GM12864 (cell line): ENCODE measurements at regions not wholly inside any gene's neighbourhood (a gene's known extent, or its start where the extent isn't known, plus 50 kb on each side); places are given as distances from the start of the nearest gene placed in this dataset.

Experiments
- DNase-seq: peaks from one replicate; pipeline ENCODE4 v3.0.0-alpha.2; 2011; ENCODE audit warnings: low read depth
- H3K4me3 ChIP-seq: 2 replicates; pipeline ENCODE4 v1.5.1; 2011; ENCODE audit warnings: mild to moderate bottlenecking, low read depth, low read length, control low read depth
- CTCF ChIP-seq: IDR thresholded peaks from 2 replicates; pipeline ENCODE4 v1.5.1; 2011; ENCODE audit warnings: low read depth, mild to moderate bottlenecking, moderate library complexity, low read length, control low read depth, inconsistent platforms; ENCODE audit errors: missing control alignments

- DNase-seq = no peak
- no peak for TF ChIP-seq CTCF
- no peak overlapping the region for H3K4me3 ChIP-seq
Measured at GRCh38 chr5:103473725-103474124, 88.9 kb downstream of the NUDT12 start.

DNA sequence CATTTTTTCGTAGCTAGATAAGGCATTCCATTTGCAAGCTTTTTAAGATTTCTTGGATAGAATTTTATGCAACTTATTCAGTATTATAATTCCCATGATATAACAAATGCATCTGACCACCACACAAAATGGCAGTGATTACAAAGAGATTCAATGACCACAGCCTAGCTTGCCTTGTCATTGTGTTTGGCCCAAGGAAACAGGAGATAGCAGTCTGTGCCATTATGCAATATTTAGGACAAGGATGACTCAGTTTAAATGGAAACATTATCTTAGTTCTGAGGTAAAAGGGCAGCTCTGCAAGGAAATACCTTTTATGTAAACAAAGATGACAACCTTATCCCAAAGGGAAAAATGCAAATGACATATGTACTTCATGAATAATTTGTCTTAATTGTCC, 89.8 kb downstream of the NUDT12 start:
- no peak overlapping the region for H3K4me3 ChIP-seq
- TF ChIP-seq CTCF = no peak
- no peak for DNase-seq

DNA sequence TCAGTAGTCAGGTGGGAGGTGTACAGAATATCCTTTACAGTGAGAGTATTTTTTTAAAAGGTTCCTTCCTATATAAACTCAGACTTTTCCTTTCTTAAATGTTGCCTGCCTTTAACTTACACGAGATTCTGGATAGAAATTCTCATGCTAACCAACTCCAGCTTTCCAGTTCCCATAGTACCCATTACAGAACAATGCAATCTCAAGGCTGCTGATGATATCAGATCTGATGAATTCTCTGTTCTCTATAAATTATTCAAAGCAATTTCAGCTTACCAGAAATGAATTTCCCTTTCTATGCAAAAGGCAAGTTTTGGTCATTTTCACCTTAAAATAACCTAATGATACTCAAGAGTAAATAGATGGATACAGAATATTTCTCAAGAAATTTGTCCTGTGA, 90.3 kb downstream of the NUDT12 start:
- H3K4me3 ChIP-seq = no peak overlapping the region
- no peak for TF ChIP-seq CTCF
- DNase-seq = no peak

GRCh38 chr5:103469288-103470040, 93.1 kb downstream of the NUDT12 start:
- no peak for TF ChIP-seq CTCF
- H3K4me3 ChIP-seq = no peak overlapping the region
- no peak for DNase-seq

- no peak overlapping the region for H3K4me3 ChIP-seq
- no peak for TF ChIP-seq CTCF
- no peak for DNase-seq
Measured at GRCh38 chr5:103467831-103468230, 94.8 kb downstream of the NUDT12 start.

DNA sequence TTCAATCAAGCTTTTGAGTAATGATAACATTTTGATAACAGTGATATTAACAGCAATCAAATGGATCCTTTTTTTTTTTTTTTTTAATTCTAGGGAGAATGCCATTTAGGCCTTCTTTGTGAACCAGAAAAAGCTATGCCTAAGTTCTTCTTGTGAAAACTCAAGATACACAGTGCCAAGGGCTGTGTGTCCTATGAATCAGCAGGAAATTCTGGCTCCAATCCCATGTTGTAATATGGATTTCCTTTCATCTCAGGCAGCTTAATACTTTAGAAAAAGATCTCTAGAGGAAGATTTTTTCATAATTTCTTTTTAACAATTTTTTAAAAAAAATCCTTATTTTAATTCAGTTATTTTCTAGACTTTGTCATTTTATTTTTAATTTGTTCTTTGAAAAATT, 96.1 kb downstream of the NUDT12 start:
- no peak for TF ChIP-seq CTCF
- DNase-seq = no peak
- no peak overlapping the region for H3K4me3 ChIP-seq

DNA sequence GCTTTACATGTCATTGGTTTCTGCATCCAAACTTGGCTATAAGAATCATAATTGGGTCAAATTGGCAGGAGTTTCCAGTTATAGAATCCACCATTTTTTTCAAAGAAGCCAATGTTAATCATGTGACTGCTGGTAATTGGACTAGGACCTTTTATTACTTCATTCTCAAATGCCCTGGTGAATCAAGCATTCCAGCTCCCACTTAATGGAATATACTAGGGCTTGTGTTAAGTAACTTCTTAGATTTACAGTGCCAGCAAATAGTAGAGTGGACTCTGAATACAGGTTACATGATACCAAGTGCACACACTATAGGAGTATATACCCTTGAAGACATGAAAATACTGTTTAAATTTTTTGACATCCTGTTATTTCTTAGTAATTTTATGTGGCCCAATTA, 96.7 kb downstream of the NUDT12 start:
- TF ChIP-seq CTCF = no peak
- H3K4me3 ChIP-seq = no peak overlapping the region
- no peak for DNase-seq
